Tibial nerve (tissue), 3 donors: ENCODE measurements at regions not wholly inside any gene's neighbourhood (a gene's known extent, or its start where the extent isn't known, plus 50 kb on each side); places are given as distances from the start of the nearest gene placed in this dataset.
A peak's percentile ranks its signal among the peaks of the same experiment; 100 is the strongest.

Source experiments
- POLR2A ChIP-seq, 2 donors: fragments of 450-650 bp; IDR thresholded peaks; one replicate each; pipeline ENCODE4 v1.6.1; 2017; ENCODE audit warnings: antibody characterized with exemption in 2 of 2, mild to moderate bottlenecking in 2 of 2, moderate library complexity in 2 of 2
- TF ChIP-seq, protein P1 (sequence below), 5 experiments: fragments of 200-600 bp in 3 of 5; fragments of 450-650 bp in 2 of 5; sonication (generic) in 3 of 5; IDR thresholded peaks; one replicate each; pipeline ENCODE4 v1.5.1; 2016 to 2019; ENCODE audit warnings: antibody characterized with exemption in 5 of 5, mild to moderate bottlenecking in 3 of 5, moderate library complexity in 2 of 5

DNA sequence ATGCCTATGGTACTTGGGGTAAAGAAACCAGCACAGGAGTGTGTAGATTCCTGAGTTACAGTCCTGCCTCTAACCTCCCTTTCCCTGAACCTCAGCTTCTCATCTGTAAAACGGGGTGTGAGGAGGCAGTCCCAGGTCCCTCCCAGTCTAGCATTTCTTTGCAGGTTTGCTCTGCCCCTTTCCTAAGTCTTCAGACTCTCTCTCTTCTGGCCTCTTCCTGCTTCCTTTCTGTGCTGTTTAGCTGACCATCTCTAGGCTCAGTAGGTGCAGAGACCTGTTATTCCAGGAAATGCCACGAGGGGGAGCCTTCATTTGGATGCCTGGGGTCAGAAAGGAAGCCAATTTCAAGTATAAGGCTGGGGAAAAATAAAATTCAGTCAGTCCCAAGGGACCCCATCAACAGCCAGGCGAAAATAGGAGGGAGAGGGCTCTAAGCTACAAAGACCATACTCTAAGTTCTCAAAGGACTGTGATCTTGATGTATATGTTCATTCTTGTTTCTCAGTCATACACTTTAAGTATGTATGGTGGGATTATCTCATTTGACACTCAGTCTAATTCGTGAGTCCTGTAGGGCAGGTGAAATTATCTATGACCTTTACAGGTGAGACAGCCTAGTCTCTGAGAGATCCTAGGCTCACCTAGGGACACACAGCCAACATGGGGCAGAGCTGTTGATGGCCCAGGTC lies 89.1 kb downstream of the NCR2 start:
- TF ChIP-seq, protein P1, sequence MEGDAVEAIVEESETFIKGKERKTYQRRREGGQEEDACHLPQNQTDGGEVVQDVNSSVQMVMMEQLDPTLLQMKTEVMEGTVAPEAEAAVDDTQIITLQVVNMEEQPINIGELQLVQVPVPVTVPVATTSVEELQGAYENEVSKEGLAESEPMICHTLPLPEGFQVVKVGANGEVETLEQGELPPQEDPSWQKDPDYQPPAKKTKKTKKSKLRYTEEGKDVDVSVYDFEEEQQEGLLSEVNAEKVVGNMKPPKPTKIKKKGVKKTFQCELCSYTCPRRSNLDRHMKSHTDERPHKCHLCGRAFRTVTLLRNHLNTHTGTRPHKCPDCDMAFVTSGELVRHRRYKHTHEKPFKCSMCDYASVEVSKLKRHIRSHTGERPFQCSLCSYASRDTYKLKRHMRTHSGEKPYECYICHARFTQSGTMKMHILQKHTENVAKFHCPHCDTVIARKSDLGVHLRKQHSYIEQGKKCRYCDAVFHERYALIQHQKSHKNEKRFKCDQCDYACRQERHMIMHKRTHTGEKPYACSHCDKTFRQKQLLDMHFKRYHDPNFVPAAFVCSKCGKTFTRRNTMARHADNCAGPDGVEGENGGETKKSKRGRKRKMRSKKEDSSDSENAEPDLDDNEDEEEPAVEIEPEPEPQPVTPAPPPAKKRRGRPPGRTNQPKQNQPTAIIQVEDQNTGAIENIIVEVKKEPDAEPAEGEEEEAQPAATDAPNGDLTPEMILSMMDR (IDR thresholded peaks at IDR 0.05), result peak; percentile 78 to 92 (median 84)
- no peak for TF ChIP-seq POLR2A (IDR thresholded peaks at IDR 0.05)
